Thyroid gland (tissue), 4 donors: ENCODE measurements at regions not wholly inside any gene's neighbourhood (a gene's known extent, or its start where the extent isn't known, plus 50 kb on each side); places are given as distances from the start of the nearest gene placed in this dataset.

Source experiments
- DNase-seq, 2 donors: peaks; one replicate each; pipeline ENCODE4 v3.0.0-alpha.2; 2019
- H3K27ac ChIP-seq, 3 donors: fragments of 200-600 bp; sonication (generic); 1 replicate in 2 of 3; 2 replicates in 1 of 3; pipeline ENCODE4 v1.5.1; 2016 to 2019; ENCODE audit warnings: mild to moderate bottlenecking in 1 of 3, moderate library complexity in 1 of 3
- H3K27me3 ChIP-seq: fragments of 200-600 bp; sonication (generic); one replicate; pipeline ENCODE4 v1.5.1; 2019
- H3K36me3 ChIP-seq, 2 donors: fragments of 200-600 bp; sonication (generic); one replicate each; pipeline ENCODE4 v1.5.1; 2016 to 2019
- H3K4me1 ChIP-seq, 2 donors: fragments of 200-600 bp; sonication (generic); one replicate each; pipeline ENCODE4 v1.5.1; 2017 to 2019
- H3K4me3 ChIP-seq, 3 donors: fragments of 200-600 bp; sonication (generic); replicated peaks in 1 of 3; 1 replicate in 2 of 3; 2 replicates in 1 of 3; pipeline ENCODE4 v1.5.1; 2016; ENCODE audit warnings: mild to moderate bottlenecking in 1 of 3
- H3K9me3 ChIP-seq: fragments of 200-600 bp; sonication (generic); one replicate; pipeline ENCODE4 v1.5.1; 2017
- POLR2A ChIP-seq, 2 donors: fragments of 450-650 bp; IDR thresholded peaks; one replicate each; pipeline ENCODE4 v1.6.1; 2017; ENCODE audit warnings: antibody characterized with exemption in 2 of 2, mild to moderate bottlenecking in 2 of 2, moderate library complexity in 1 of 2
- WGBS, 2 donors: methylation state at CpG; one replicate each; pipeline ENCODE4 v1.1.5; 2017; 5-methylcytosine and 5-hydroxymethylcytosine counted together
- intact Hi-C: fragments of 100-400 bp; cut with DNase I; formaldehyde crosslinking; loops from one replicate; pipeline ENCODE4 v1.15.1; 2023
- TF ChIP-seq, protein P1 (sequence below), 6 experiments: fragments of 200-600 bp in 3 of 6; fragments of 450-650 bp in 3 of 6; sonication (generic) in 3 of 6; IDR thresholded peaks; one replicate each; pipeline ENCODE4 v1.5.1; 2016 to 2019; ENCODE audit warnings: antibody characterized with exemption in 6 of 6, mild to moderate bottlenecking in 2 of 6, inconsistent platforms in 1 of 6, moderate library complexity in 1 of 6

DNA sequence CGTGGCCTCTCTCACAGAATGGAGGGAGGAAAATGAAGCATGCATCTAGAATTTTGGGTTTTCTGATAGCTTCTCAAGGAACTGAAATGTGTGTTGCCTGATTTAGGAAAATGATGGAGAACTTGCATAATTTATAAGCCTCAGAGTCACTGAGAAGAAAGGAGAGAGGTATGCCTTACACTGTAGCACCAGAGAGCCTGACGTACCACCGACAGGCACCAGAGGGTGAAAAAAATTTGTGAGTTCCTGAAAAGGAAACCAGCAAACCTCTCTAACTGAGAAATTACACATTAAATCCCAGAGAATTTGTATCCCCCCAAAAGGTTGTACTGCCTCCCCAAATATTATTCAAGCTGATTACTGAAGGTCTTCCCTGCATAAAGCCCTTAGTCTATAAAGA is 915.3 kb upstream of the SLITRK6 start:
- TF ChIP-seq, protein P1, sequence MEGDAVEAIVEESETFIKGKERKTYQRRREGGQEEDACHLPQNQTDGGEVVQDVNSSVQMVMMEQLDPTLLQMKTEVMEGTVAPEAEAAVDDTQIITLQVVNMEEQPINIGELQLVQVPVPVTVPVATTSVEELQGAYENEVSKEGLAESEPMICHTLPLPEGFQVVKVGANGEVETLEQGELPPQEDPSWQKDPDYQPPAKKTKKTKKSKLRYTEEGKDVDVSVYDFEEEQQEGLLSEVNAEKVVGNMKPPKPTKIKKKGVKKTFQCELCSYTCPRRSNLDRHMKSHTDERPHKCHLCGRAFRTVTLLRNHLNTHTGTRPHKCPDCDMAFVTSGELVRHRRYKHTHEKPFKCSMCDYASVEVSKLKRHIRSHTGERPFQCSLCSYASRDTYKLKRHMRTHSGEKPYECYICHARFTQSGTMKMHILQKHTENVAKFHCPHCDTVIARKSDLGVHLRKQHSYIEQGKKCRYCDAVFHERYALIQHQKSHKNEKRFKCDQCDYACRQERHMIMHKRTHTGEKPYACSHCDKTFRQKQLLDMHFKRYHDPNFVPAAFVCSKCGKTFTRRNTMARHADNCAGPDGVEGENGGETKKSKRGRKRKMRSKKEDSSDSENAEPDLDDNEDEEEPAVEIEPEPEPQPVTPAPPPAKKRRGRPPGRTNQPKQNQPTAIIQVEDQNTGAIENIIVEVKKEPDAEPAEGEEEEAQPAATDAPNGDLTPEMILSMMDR (IDR thresholded peaks at IDR 0.05): no peak
- no peak for TF ChIP-seq POLR2A (IDR thresholded peaks at IDR 0.05)
- WGBS, 2 donors: 91% methylated on average over 3 of the region's 3 CpGs
- Histone ChIP-seq H3K9me3 (no peaks in the 10 kb centered on the region), H3K36me3 (no peaks in the 10 kb centered on the region), H3K4me3 (no peak overlapping the region), H3K27ac (no peak overlapping the region), H3K27me3 (no peaks in the 10 kb centered on the region), H3K4me1 (no peaks in the 10 kb centered on the region)
- intact Hi-C loops: no loop called here
- DNase-seq: no peak

DNA sequence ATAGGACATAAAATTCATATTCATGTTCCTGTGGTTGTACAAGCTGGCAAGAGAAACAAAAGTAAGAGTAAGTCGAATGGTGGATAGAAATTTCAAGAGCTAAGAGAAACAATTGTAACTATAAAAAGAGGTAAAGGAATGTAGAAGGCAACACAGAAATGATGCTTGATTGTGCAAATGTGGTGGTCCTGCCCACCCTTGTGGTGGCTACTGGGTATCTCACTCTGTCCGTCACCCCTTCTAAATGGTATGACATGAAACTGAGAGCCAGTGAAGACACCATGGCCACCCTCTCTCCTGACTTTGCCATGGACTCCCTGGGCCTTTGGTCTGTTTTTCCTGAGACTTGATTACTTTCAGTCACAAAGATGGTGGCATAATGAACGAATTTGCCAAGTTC is 925.9 kb upstream of the SLITRK6 start:
- intact Hi-C loops: no loop called here

DNA sequence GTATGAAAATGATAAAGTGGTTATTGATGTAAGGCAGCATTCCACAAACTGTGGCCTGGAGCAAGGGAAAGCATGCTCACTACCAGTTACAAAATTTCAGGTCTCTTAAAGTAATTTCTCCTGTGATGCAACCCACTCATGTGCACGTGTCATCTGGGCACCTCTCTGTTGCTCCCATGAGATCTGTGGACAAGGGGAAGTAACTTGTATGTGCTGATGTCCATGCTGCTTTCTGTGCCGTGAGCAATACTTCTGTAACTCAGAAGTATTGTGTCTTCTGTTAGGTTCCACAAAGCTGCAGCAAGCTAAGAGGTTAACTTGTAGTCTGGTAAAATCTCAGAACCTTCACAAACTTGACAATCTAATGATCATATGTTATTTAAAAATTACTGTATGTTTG is 930.0 kb upstream of the SLITRK6 start:
- 54 to 56% methylated on average over 2 of the region's 2 CpGs for WGBS, 2 donors
- no peak for TF ChIP-seq POLR2A (IDR thresholded peaks at IDR 0.05)
- TF ChIP-seq, protein P1 (IDR thresholded peaks at IDR 0.05): no peak

More for the DNA sequence above, 925.9 kb upstream of the SLITRK6 start:
- no peak for DNase-seq
- H3K36me3 ChIP-seq: no peaks in the 10 kb centered on the region
- H3K9me3 ChIP-seq: no peaks in the 10 kb centered on the region
- TF ChIP-seq, protein P1 (IDR thresholded peaks at IDR 0.05): no peak
- no peak for TF ChIP-seq POLR2A (IDR thresholded peaks at IDR 0.05)
- no peaks in the 10 kb centered on the region for H3K4me1 ChIP-seq
- H3K4me3 ChIP-seq: no peak overlapping the region
- H3K27ac ChIP-seq: no peak overlapping the region
- WGBS, 2 donors: 52 to 59% methylated on average over 3 of the region's 3 CpGs
- H3K27me3 ChIP-seq: no peaks in the 10 kb centered on the region

DNA sequence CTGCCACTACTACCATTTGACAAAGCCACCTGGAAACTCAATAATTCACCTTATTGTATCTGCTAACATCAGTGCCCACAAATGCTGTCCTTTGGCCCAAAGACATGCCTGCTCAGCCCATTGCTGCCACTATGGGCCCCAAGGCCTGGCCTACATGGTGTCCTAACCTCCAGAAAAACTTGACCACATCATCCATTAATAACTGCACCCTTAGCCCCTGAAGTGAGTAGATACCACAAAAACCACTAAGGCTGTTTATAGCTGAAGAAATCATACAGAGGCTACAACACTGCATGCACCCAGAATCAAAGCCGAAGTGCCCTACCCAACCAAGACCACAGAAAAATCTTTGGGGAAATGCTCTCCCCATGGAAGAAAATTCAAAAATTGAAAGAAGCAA is 932.8 kb upstream of the SLITRK6 start:
- Histone ChIP-seq H3K9me3 (no peaks in the 10 kb centered on the region), H3K4me1 (no peaks in the 10 kb centered on the region), H3K36me3 (no peaks in the 10 kb centered on the region), H3K4me3 (no peak overlapping the region), H3K27me3 (no peaks in the 10 kb centered on the region), H3K27ac (no peak overlapping the region)
- WGBS, 2 donors: 85 to 91% methylated on average over 1 of the region's 1 CpG
- no peak for TF ChIP-seq POLR2A (IDR thresholded peaks at IDR 0.05)
- TF ChIP-seq, protein P1 (IDR thresholded peaks at IDR 0.05): no peak
- DNase-seq: no peak
- intact Hi-C loops: no loop called here

More for the DNA sequence above, 930.0 kb upstream of the SLITRK6 start:
- Histone ChIP-seq H3K27me3 (no peaks in the 10 kb centered on the region), H3K9me3 (no peaks in the 10 kb centered on the region), H3K4me1 (no peaks in the 10 kb centered on the region), H3K27ac (no peak overlapping the region), H3K36me3 (no peaks in the 10 kb centered on the region), H3K4me3 (no peak overlapping the region)
- intact Hi-C loops: no loop called here
- DNase-seq: no peak

DNA sequence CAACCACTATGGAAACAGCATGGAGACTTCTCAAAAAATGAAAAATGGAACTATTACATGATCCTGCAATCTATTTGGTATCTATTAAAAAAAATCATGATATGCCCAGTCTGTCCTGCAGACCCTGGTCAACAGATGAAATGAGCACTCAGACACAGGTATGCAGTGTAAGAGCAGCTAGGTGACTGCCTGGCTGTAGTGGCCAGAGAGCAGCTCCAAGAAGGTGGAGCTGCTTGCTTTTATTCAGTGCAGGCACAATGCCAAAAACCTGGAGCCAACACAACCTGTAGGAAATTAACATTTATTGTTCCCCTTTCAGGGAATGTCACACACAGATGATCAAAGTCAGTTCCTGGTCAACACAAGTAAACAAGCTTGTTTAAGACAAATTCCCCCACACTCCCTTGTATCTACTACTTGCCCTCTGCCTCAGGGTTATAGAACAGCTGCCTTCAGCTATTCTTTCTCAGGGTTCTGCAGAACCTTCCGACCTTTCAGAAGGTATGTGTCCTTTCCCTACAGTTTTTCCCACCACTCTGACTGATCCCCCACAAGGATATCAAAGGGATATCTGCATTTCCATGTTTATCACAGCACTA is 933.7 kb upstream of the SLITRK5 start:
- intact Hi-C loops: no loop called here

More for the DNA sequence above, 933.7 kb upstream of the SLITRK5 start:
- DNase-seq: no peak
- H3K27ac ChIP-seq: no peak overlapping the region
- H3K4me1 ChIP-seq: no peaks in the 10 kb centered on the region
- TF ChIP-seq, protein P1 (IDR thresholded peaks at IDR 0.05): no peak
- TF ChIP-seq POLR2A (IDR thresholded peaks at IDR 0.05): no peak
- 64 to 74% methylated on average over 1 of the region's 1 CpG for WGBS, 2 donors
- H3K4me3 ChIP-seq: no peak overlapping the region
- no peaks in the 10 kb centered on the region for H3K27me3 ChIP-seq
- H3K36me3 ChIP-seq: no peaks in the 10 kb centered on the region
- H3K9me3 ChIP-seq: no peaks in the 10 kb centered on the region
